HG03139 (cell line): ENCODE measurements at regions not wholly inside any gene's neighbourhood (a gene's known extent, or its start where the extent isn't known, plus 50 kb on each side); places are given as distances from the start of the nearest gene placed in this dataset.
"Not testable (repeated sequence)": the region's sequence is repeated elsewhere in the genome, so short reads cannot be mapped to it uniquely, and the experiment has no call there.

ENCODE experiments used
- ATAC-seq: cut with Tn5 transposase; IDR thresholded peaks from one replicate; pipeline ENCODE4 v1.9.1; 2021; ENCODE audit not compliant: unreplicated experiment

DNA sequence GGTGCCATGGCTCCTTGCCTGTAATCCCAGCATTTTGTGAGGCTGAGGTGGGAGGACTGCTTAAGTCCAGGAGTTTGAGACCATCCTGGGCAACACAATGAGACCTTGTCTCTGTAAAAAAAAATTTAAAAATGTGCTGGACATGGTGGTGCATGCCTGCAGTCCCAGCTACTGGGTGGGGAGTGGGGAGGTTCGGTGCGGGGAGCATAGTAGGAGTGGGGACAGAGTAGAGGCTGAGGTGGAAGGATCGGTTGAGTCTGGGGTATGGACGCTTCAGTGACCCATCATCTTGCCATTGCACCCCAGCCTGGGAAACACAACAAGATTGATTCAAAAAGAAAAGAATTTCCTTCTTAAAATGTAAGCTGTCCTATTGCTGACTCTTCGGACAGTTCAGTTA is 1490.0 kb upstream of the GBE1 start:
- no peak for ATAC-seq

DNA sequence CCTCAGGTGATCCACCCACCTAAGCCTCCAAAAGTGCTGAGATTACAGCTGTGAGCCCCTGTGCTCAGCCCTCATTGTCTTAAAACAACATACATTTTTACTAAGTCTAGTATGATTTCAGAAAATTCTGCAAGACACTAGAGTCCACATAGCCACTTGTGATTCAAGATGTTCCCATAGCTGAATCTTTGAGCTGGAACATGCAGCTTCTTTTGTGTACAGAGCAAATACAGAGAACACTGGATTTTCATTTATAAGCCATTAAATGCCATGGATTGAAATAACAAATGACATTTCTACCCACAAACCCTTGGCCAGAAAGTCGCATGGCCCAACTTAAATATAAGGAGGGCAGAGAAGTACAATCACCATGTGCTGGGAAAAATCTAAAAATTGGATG is 1489.2 kb upstream of the GBE1 start:
- ATAC-seq = no peak

DNA sequence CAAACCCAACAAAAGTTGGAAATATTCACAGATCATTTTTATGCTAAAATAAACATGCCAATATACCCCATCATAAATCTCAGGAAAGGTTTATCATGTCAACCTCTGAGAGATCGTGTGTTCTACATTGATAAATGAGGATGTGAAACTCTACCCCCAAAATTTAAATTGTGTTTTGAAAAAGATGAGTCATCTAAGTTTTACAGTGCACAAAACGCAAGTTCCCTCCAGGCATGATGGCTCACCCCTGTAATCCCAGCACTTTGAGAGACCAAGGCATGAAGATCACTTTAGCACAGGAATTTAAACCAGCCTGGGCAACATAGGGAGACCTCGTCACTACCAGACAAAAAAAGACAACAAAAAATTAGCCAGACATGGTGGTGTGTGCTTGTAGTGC is 1487.0 kb upstream of the GBE1 start:
- no peak for ATAC-seq

DNA sequence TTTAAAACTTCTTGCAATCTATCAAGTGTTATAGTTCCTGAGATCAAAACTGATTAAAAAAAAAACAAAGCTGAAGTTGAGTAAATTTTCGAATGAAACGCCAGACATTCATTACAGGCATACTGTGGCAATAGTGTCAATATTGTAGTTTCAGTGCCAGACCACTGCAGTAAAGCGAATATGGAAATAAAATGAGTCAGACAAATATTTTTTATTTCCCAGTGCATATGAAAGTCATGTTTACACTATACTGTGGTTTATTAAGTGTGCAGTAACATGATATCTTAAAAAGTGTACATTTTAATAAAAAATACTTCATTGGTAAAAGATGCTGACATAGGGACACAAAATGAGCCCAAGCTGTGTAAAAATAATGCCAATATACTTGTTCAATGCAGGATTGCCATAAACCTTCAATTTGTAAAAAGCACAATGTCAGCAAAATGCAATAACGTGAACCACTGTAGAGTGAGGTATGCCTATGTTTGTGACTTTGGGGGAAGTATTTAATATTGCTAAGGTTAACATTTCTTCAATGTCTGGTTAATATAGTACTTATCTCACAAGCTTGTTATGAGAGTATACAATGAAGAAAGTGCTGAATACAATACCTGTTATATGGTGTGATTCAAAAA is 1473.9 kb upstream of the GBE1 start:
- no peak for ATAC-seq

DNA sequence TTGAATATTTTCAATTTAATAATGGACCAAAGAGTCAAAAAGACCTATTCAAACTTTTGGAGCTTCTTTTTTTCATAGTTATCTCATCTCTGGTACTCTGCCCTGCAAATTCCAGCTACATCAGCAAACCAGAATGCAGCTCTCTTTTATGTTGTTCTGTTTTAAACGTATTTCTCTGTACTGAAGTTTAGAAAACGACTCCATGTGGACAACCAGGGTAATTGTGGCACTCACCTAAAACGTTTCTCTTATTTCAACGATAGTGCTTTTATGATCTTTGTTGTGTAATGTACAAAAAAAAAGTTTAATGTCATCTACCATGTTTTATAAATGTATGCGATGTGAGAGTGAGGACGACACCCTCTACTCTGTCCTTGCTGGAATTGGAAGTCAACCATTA is 1472.3 kb upstream of the GBE1 start:
- no peak for ATAC-seq

DNA sequence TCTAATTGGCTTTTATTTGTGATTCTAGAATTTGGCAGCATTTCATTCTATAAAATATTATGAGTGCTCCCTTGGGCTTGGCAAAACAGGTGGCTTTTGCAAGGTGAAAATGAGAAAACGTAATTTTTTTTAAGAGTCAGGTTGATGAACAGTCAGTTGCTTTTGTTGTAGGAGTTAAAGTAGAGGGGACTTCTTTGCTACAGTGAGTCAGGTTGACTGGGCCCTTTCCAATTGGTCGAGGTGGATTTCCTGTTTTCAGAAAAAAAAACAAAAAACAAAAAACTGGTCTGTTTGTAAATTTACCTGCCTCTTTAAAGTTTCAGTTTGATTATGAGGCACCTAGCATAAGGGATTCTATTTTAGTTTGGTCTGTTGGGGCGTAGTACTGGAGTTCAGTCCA is 1469.4 kb upstream of the GBE1 start:
- no peak for ATAC-seq

DNA sequence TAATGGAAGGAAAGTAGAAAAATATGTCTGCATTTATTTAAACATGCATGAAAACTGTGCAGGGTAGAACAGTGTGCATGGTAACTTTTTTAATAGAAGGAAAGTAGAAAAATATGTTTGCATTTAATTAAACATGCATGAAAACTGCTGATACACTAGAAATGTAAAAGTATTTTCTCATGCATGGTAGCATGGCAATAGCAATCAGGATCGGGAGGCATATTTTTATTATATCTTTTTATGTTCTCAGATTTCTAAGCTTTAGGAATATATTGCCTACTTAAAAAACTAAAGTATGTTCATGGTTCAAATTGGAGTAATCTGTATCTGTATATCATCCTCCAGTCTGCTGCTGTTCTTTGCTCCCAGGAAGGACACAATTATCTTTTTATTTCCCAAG is 1468.9 kb upstream of the GBE1 start:
- no peak for ATAC-seq

DNA sequence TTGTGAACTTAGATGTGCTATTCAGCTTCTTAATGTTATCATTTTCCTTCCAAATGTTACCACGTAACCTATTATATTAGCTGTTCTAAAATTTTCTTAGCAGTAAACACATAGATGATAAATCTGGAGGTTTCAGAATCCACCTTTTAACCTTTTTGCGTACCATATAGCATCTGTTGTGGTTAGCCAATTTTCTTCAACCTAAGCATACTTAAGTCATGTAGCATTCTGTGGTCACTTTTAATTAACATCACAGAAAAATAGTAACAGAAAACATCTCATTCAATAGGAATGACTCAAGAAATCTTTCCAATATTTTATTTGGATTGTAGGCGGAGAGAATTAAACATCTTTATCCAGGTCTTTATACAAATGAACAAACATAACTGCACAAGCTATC is 1465.3 kb upstream of the GBE1 start:
- ATAC-seq = no peak

DNA sequence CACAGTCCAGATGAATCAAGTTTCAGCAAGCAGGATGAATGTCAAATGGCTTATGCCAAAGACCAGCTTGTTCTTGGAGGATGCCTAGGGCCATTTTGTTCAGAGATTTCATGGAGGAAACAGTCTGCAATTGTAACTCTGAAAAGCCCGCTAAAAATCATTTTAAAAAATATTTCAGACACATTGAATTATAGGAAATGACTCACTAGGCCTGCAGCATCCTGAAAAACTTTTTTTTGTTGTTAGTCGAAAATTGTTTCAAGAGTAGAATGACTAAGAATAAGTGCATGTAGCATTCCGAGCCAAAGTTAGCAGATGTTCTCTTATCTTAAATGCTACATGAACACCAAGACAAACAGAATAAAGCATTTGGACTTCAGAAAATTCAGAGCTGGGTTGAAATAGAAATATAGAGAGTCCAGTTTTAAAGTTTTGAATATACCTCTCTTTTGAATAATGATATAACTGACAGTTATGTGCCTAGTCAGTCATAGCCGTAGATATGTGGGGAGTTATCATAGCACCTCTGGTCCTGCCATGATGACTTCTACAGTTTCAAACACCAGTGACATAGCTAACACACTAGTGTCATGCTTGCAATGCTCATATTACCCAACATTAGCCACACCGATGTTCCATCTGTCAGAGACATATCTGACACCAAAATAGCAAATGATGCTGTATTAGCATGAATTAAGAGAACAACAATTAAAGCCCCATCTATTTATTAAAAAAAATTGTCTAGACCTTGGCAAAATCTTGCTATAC is 1462.8 kb upstream of the GBE1 start:
- ATAC-seq = no peak

DNA sequence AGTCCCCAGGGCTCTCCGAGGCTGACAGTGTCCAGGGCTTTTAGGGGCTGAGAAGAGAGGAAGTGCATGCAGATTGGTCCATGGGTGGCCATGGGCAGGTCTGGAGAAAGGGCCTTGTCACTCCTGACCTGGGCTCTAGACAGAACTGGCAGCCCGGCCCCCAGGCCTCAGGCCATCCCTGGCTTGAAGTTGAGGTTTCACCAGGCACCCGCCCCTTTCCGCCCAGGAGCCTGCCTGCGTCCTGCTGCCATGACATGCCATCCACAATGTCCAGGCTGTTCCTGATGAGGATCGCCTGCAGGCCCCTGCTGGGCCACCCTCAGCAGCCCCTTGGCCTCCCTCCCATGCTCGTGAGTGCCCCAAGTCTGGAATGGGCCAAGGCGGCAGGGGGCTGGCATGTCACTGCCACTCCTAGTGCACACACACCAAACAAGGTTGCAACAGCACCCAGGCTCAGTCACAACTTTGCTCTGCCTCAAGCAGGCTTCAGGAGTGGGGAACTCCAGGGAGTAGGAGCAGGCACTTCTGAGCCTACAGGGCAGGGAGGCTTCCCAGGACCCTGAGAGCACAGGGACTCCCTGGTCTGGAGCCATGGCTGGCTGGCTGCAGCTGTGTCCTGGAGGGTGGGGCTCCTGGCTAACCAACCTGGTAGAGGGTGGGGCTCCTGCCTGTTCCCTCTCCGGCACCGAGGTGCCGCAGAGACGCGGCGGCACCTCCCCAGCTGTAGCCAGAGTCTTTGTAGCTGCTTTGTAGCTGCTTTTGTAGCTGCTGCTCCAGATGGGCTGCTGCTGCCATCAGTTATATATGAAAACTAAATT is 1457.1 kb upstream of the GBE1 start:
- ATAC-seq = no peak

DNA sequence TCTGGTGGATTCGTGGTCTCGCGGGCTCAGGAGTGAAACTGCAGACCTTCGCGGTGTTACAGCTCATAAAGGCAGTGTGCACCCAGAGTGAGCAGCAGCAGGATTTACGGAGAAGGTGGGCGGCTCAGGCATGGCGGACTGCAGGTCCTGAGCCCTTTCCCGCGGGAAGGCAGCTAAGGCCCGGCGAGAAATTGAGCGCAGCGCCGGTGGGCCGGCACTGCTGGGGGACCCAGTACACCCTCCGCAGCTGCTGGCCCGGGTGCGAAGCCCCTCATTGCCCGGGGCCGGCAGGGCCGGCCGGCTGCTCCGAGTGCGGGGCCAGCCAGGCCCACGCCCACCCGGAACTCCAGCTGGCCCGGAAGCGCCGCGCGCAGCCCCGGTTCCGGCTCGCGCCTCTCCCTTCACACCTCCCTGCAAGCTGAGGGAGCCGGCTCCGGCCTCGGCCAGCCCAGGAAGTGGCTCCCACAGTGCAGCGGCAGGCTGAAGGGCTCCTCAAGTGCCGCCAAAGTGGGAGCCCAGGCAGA is 1456.2 kb upstream of the GBE1 start:
- ATAC-seq = not testable (repeated sequence)

DNA sequence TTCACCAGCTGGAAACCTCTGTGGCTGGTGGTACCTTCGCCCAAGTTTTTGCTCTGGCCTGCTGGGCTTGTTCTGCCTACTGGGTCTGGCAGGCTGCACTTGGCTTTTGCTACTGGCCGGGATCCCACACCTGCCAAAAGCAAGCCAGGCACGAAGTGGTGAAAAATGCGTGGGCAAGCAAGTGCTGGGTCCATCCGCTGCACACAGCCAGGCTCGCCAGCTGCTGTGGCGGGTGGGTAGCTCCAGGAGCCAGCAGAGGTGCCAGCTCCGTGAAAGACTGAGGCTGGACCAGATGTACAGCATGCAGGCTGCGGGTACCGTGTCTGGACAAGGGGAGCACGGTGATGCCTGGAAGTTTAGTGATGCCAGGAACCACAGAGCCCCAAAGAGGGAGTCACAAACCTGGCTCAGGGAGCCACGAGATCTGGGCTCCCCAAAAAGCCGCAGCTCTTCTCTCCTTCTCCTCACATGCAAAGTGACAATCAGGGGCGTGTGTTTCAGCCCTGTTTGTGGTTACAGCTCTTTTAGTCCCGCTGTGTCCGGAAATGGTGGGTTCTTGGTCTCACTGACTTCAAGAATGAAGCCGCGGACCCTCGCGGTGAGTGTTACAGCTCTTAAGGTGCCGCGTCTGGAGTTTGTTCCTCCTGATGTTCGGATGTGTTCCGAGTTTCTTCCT is 1455.6 kb upstream of the GBE1 start:
- no peak for ATAC-seq

DNA sequence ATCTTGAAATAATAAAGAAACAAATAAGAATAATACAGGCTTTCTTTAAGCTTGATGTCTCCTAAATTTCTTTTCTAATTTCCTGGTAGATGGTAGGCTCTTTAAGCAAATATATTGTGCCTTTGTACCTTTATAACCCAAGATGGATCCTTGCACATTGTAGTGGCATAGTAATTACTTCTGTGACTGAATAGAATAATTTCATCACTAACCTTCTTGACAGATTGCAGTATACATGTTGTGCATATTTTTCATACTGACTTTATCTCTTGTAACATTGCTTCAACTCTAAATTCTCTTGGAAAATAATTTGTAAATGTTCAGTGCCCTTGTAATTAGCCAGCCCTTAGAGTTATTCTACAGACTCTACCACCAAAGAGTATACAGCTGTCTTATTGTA is 1433.8 kb upstream of the GBE1 start:
- ATAC-seq = no peak

DNA sequence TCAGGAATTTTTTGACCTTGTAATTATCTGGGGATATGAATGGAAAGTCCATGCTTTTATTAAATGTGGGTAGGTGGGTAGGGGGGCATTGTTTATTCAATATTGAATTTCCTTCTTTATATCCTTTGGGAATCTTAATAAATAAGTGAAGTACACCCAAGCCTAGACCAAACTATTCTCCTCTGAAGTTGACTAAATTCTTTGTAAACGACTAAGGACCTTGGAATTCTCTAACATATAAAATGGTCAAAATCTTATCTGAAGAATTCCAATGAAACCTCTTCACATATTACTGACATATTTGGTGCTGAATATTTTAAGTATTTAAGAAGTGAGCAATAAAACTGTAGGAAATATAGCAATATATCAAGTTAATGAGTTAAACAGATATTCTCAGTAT is 1432.1 kb upstream of the GBE1 start:
- no peak for ATAC-seq

DNA sequence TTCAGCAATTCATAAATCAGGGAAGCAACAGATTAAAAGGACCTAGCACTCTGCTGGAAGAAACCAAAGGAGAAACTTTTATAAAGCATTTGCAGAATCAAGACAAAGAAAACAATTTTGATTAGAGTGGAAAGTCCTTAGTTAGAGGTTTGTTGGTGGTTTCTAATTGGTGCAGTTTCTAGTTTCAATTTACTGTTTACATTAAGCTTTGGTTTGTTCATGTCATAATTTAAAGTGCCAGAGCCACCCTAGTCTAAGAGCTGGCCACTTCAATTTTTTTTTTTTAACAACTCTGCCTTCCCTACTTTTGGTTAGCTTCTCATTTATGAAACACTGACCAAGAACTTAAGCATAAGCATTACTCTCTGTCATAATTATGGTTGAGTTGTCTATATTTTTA is 1428.2 kb upstream of the GBE1 start:
- no peak for ATAC-seq

DNA sequence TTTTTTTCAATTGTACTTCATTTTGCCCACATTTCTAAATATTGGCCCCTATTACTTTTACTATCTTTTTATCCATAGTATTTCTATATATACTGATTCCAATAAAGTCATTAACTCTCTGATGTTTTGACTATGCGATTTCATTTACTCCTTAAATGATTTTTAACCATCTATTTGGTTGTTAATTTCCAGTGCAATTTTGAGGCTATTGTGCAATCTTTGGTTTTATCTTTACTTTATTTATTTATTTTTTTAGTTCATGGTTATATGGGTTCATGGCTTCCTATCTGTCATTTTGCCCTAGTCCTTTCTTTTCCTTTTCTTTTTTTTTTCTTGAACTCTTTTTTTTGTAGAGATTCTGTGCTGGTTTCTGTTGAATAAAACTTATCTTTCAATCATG is 1408.0 kb upstream of the GBE1 start:
- ATAC-seq = no peak

DNA sequence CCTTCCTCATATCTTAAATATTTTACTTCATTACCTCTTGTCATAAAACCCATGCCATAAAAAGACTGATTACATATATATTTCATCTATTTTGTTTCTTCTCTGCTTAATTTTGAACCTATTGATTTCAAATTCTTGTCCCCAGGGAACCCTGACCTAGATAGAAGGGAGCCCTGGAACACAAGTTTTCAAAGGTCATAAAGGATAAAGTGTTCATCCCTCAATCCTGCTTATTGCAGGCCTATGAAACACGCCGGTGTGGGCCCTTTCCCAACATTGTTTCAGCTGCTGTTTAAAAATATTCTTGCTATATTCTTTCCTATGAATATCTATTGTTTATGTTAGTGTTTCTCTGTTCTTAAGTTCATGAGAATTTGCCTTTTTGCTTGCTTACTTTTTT is 1389.5 kb upstream of the GBE1 start:
- no peak for ATAC-seq

DNA sequence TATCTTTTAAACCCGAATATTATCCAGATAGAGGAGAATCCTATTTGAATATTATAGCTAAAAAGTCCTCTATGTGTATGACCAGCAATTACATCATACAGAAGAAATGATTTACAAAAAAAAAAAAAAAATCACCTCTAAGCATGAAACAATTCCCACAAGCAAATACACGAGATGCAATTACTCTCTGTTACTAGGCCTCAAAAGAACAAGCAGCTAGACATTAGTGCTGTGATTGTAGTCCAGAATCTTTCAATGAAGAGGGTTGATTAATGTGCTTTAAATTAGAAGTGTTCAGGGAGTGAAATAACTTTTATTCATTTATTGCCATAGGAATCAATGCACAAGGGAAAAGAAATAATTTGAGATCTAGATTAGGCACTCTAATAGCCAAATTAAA is 1379.5 kb upstream of the GBE1 start:
- ATAC-seq = no peak

DNA sequence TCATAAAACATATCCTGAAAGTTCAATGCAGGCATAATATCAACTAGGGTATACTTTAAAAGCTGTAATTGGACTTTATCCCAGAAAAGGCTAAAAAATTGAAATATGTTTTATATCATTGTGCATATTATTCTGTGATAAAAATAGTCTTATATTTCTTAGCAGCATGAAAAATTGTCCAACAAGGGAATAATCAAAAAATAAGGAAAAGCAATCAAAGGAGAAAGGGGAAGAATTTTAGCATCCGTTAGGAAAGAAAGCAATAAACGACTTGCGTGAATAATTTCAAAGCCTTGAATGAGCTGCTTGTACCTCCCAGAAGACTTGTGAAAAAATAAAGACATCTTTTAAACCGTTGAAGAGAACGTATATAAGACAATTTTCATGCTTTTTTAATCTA is 1369.8 kb upstream of the GBE1 start:
- ATAC-seq = no peak

DNA sequence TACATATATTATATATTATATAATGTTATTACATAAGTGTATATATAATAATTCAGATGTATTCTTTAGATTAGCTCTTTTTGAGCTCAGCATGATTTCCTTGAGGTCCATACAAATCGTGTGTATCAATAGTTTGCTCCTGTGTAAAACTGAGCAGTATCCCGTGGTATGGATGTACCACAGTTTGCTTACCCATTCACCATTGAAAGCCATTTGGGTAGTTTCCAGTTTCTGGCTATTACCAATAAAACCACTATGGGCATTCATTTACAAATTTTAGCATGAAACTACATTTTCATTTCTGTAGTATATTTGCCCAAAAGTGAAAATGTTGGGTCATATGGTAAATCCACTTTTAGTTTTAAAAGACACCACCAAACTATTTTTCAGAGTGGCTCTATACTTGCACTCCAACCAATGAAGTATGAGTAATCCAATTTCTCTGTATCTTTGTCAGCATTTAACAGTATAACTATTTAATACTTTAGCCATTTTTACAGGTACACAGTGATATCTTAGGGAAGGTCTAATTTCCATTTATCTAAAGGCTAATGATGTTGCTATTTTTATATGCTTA is 1361.4 kb upstream of the GBE1 start:
- no peak for ATAC-seq

DNA sequence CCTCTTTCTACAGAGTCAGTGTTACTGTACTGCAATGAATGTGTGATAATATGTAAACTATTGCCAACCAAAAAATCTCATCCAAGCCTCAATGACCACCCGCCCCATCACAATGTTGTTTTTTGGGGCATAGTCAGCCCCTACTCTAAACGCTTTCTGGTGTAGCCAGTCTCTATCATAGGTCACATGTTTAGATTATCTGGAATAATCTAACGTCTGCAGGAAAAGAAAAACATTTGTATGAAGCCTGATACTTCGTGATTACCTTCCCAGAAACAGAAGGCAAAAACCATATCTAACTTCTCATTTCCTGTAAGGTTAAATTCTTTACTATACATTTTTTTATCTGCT is 1331.8 kb upstream of the GBE1 start:
- ATAC-seq = no peak
